ENCODE measurements at regions not wholly inside any gene's neighbourhood (a gene's known extent, or its start where the extent isn't known, plus 50 kb on each side); places are given as distances from the start of the nearest gene placed in this dataset.

DNA sequence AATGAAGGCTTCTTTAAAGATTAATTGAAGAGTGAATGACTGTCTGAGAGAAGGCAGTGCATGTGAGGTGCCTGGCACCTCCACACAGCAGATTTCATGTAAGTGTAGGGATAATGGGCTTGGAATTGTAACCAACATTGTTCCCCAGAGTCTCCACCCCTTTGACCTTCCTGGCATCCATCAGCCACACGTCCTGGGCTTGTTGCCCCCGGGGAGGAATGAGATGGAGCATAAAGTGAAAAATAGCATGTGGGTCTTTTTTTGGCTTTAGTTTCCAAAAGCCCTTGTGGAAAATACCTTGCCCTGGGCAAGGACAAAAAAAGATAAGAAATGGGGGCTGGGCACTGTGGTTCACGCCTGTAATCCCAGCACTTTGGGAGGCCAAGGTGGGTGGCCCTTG lies 242.2 kb upstream of the ECI2 start:
- TF ChIP-seq EP300 (IDR thresholded peaks at IDR 0.05; ENCODE audit: low read depth): no peak
- TF ChIP-seq POLR2A (IDR thresholded peaks at IDR 0.05): no peak

Measured in transverse colon (tissue), 1 donor.